H1 (cell line): ENCODE measurements at regions not wholly inside any gene's neighbourhood (a gene's known extent, or its start where the extent isn't known, plus 50 kb on each side); places are given as distances from the start of the nearest gene placed in this dataset.

Experiments used
- CTCF ChIA-PET: fragments of 300-600 bp; sonication (Branson Sonifier 250); formaldehyde crosslinking; loops from one replicate; lab custom pipeline; 2021; ENCODE audit not compliant: partially characterized antibody; lab: Charles Lee
- POLR2A ChIA-PET: fragments of 300-600 bp; sonication (Branson Sonifier 250); formaldehyde crosslinking; loops from one replicate; lab custom pipeline; 2021; ENCODE audit warnings: inconsistent platforms; ENCODE audit not compliant: partially characterized antibody; lab: Charles Lee
- DNase-seq, 2 experiments: peaks; one replicate each; pipeline versions ENCODE4 v3.0.0 to v3.0.0-alpha.2; 2010 to 2022; ENCODE audit warnings: low spot score in 2 of 2, low read depth in 1 of 2, mixed read lengths in 1 of 2
- FAIRE-seq: peaks from 2 replicates; lab custom pipeline; 2011; peaks lifted over from hg19 to GRCh38; lab: Jason Lieb, UNC
- H2AFZ ChIP-seq: 2 replicates; pipeline ENCODE4 v1.8.1; 2012; ENCODE audit warnings: low read length, inconsistent platforms
- H2AK5ac ChIP-seq: 2 replicates; pipeline ENCODE4 v1.6.1; 2013; ENCODE audit warnings: low read depth, low read length
- H2BK120ac ChIP-seq: replicated peaks from 2 replicates; pipeline ENCODE3; 2013; ENCODE audit warnings: low read depth, low read length, inconsistent platforms
- H2BK12ac ChIP-seq: 2 replicates; pipeline ENCODE4 v1.6.1; 2013; ENCODE audit warnings: low read depth, low read length
- H2BK15ac ChIP-seq: 2 replicates; pipeline ENCODE4 v1.6.1; 2013; ENCODE audit warnings: low read length
- H2BK20ac ChIP-seq: 2 replicates; pipeline ENCODE4 v1.6.1; 2013; ENCODE audit warnings: low read length
- H2BK5ac ChIP-seq: 2 replicates; pipeline ENCODE4 v1.6.1; 2013; ENCODE audit warnings: low read depth, low read length
- H3K14ac ChIP-seq: 2 replicates; pipeline ENCODE4 v1.6.1; 2013; ENCODE audit warnings: inconsistent platforms; ENCODE audit not compliant: insufficient read length
- H3K18ac ChIP-seq: 2 replicates; pipeline ENCODE4 v1.6.1; 2013; ENCODE audit warnings: low read length; ENCODE audit errors: extremely low read depth
- H3K23ac ChIP-seq: 2 replicates; pipeline ENCODE4 v1.6.1; 2013; ENCODE audit warnings: inconsistent platforms; ENCODE audit not compliant: insufficient read length
- H3K23me2 ChIP-seq: 2 replicates; pipeline ENCODE4 v1.6.1; 2013; ENCODE audit warnings: low read depth, low read length
- H3K27ac ChIP-seq: 2 replicates; pipeline ENCODE4 v1.6.1; 2011; ENCODE audit warnings: low read depth, low read length, inconsistent platforms
- H3K27me3 ChIP-seq, 4 experiments: replicated peaks in 1 of 4; 1 replicate in 1 of 4; 2 replicates in 3 of 4; pipeline versions ENCODE4 v1.6.1 to v1.8.1; 2011 to 2013; ENCODE audit warnings: low read length in 3 of 4, mild to moderate bottlenecking in 3 of 4, inconsistent platforms in 2 of 4, mixed read lengths in 2 of 4, moderate library complexity in 1 of 4; ENCODE audit not compliant: control insufficient read depth in 3 of 4, insufficient read depth in 3 of 4; ENCODE audit errors: extremely low read depth in 1 of 4
- H3K36me3 ChIP-seq, 4 experiments: 2 replicates each; pipeline versions ENCODE4 v1.6.1 to v1.8.1; 2011 to 2013; ENCODE audit warnings: mild to moderate bottlenecking in 4 of 4, low read length in 3 of 4, moderate library complexity in 2 of 4, control low read depth in 1 of 4, inconsistent platforms in 1 of 4; ENCODE audit not compliant: insufficient read depth in 4 of 4, control insufficient read depth in 2 of 4
- H3K4ac ChIP-seq: replicated peaks from 2 replicates; pipeline ENCODE3; 2013; ENCODE audit warnings: low read length, low read depth, mixed read lengths, inconsistent platforms; ENCODE audit not compliant: insufficient read length
- H3K4me1 ChIP-seq, 4 experiments: replicated peaks in 1 of 4; 1 replicate in 1 of 4; 2 replicates in 3 of 4; pipeline versions ENCODE4 v1.6.1 to v1.8.1; 2011 to 2013; ENCODE audit warnings: low read length in 3 of 4, inconsistent platforms in 2 of 4, mixed read lengths in 1 of 4; ENCODE audit not compliant: insufficient read depth in 4 of 4, control insufficient read depth in 3 of 4
- H3K4me2 ChIP-seq, 2 experiments: 2 replicates each; pipeline versions ENCODE4 v1.6.1 to v1.8.1; 2011 to 2013; ENCODE audit warnings: low read depth in 2 of 2, low read length in 2 of 2, control low read depth in 1 of 2, inconsistent platforms in 1 of 2, mild to moderate bottlenecking in 1 of 2; ENCODE audit not compliant: insufficient read depth in 1 of 2
- H3K4me3 ChIP-seq, 4 experiments: fragments of 200-600, 300-600 bp in 1 of 4; sonication (generic), shearing (Covaris generic), sonication (Bioruptor Twin) in 1 of 4; 2 replicates each; pipeline versions ENCODE4 v1.5.1 to v1.8.1; 2011 to 2016; ENCODE audit warnings: low read length in 4 of 4, low read depth in 3 of 4, control low read depth in 2 of 4, inconsistent platforms in 2 of 4, mild to moderate bottlenecking in 2 of 4, mixed read lengths in 1 of 4, moderate library complexity in 1 of 4; ENCODE audit not compliant: insufficient read depth in 2 of 4; ENCODE audit errors: extremely low read depth in 1 of 4
- H3K56ac ChIP-seq: replicated peaks from 2 replicates; pipeline ENCODE3; 2013; ENCODE audit warnings: low read depth, mild to moderate bottlenecking, mixed read lengths, low read length, inconsistent platforms; ENCODE audit not compliant: insufficient read length
- H3K79me1 ChIP-seq: 2 replicates; pipeline ENCODE4 v1.6.1; 2013; ENCODE audit warnings: low read depth, low read length, control low read depth
- H3K79me2 ChIP-seq, 2 experiments: 2 replicates each; pipeline versions ENCODE4 v1.6.1 to v1.8.1; 2012 to 2013; ENCODE audit warnings: low read length in 2 of 2, mild to moderate bottlenecking in 2 of 2, inconsistent platforms in 1 of 2; ENCODE audit not compliant: insufficient read depth in 2 of 2, control insufficient read depth in 1 of 2
- H3K9ac ChIP-seq, 4 experiments: replicated peaks in 1 of 4; 1 replicate in 1 of 4; 2 replicates in 3 of 4; pipeline versions ENCODE4 v1.6.1 to v1.8.1; 2011 to 2013; ENCODE audit warnings: low read depth in 3 of 4, low read length in 3 of 4, control low read depth in 2 of 4, mild to moderate bottlenecking in 2 of 4, moderate library complexity in 2 of 4, inconsistent platforms in 1 of 4; ENCODE audit errors: extremely low read depth in 1 of 4
- H3K9me3 ChIP-seq, 2 experiments: 2 replicates each; pipeline versions ENCODE4 v1.6.1 to v1.8.1; 2012 to 2013; ENCODE audit warnings: mild to moderate bottlenecking in 2 of 2, moderate library complexity in 2 of 2, control low read depth in 1 of 2, inconsistent platforms in 1 of 2, low read depth in 1 of 2, low read length in 1 of 2, mixed read lengths in 1 of 2; ENCODE audit not compliant: insufficient read depth in 2 of 2
- H4K20me1 ChIP-seq, 2 experiments: replicated peaks in 1 of 2; 2 replicates each; pipeline versions ENCODE3 to v1.8.1; 2011 to 2013; ENCODE audit warnings: inconsistent platforms in 2 of 2, low read length in 2 of 2, mild to moderate bottlenecking in 1 of 2; ENCODE audit not compliant: insufficient read depth in 2 of 2, control insufficient read depth in 1 of 2
- H4K5ac ChIP-seq: 2 replicates; pipeline ENCODE4 v1.6.1; 2013; ENCODE audit warnings: low read length, low read depth, mixed read lengths, inconsistent platforms; ENCODE audit not compliant: insufficient read length
- H4K8ac ChIP-seq: 2 replicates; pipeline ENCODE4 v1.8.0; 2013; ENCODE audit warnings: mild to moderate bottlenecking, moderate library complexity, low read length, inconsistent platforms; ENCODE audit not compliant: insufficient read depth; ENCODE audit errors: extremely low read depth
- H4K91ac ChIP-seq: replicated peaks from 2 replicates; pipeline ENCODE3; 2013; ENCODE audit warnings: low read length, mixed read lengths, inconsistent platforms; ENCODE audit not compliant: insufficient read length
- CEBPB ChIP-seq: IDR thresholded peaks from 2 replicates; pipeline ENCODE4 v1.6.1; 2012; ENCODE audit warnings: low read depth, low read length
- EZH2 ChIP-seq: fragments of 200-600 bp; sonication (generic); IDR thresholded peaks from 2 replicates; pipeline ENCODE4 v1.7.1; 2012; ENCODE audit warnings: low read depth, mild to moderate bottlenecking, moderate library complexity, low read length, inconsistent platforms; ENCODE audit not compliant: severe bottlenecking
- FOSL1 ChIP-seq: IDR thresholded peaks from 2 replicates; pipeline ENCODE4 v1.6.1; 2011; ENCODE audit warnings: mild to moderate bottlenecking, low read depth, low read length, moderate library complexity; ENCODE audit not compliant: insufficient read depth
- RBBP5 ChIP-seq: IDR thresholded peaks from 2 replicates; pipeline ENCODE4 v1.7.1; 2012; ENCODE audit warnings: low read depth, mild to moderate bottlenecking, inconsistent platforms, low read length, moderate library complexity, borderline replicate concordance
- TEAD4 ChIP-seq: IDR thresholded peaks from 2 replicates; pipeline ENCODE4 v1.6.1; 2012; ENCODE audit warnings: low read depth, low read length, inconsistent platforms, mixed read lengths
- WGBS, 2 experiments: shearing (Covaris generic) in 1 of 2; methylation state at CpG; one replicate each; pipeline versions ENCODE4 v1.1.6 to v1.1.7; 2013 to 2015; ENCODE audit warnings: low lambda C conversion rate in 2 of 2, mixed read lengths in 2 of 2, inconsistent platforms in 1 of 2, low coverage in 1 of 2, missing lambda C conversion rate in 1 of 2; ENCODE audit not compliant: insufficient replicate concordance in 2 of 2, insufficient coverage in 1 of 2, insufficient read length in 1 of 2; ENCODE audit errors: extremely low coverage in 1 of 2, missing lambda C conversion rate in 1 of 2; 5-methylcytosine and 5-hydroxymethylcytosine counted together

DNA sequence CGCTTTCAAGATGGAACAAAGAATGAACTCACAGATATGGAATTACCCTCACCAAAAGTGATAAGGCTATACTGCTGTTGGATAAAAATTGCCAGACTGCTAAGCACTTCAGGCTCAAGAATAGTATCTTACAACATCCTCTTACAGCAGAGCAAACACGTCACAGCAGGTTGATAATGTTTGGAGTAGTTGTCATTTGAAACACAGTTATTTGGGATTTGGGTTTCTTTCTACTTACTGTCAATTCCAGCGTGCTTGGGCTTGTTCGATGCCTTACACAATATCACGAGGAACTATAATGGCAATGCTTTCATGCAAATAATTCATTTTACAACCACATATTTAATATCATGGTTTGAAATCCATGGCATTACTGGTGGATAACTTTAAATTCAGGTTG lies 1223.7 kb upstream of the AGA start:
- no peak for TF ChIP-seq FOSL1
- TF ChIP-seq EZH2, result no peak
- no peak for TF ChIP-seq CEBPB
- TF ChIP-seq TEAD4, result no peak
- no peak for TF ChIP-seq RBBP5
- Histone ChIP-seq H3K18ac (no peak overlapping the region), H2BK5ac (no peak overlapping the region), H3K9ac (no peak overlapping the region), H2AFZ (no peak overlapping the region), H2BK12ac (no peak overlapping the region), H4K8ac (no peak overlapping the region), H3K36me3 (no peaks in the 10 kb centered on the region), H3K4me2 (no peak overlapping the region), H3K4ac (no peak overlapping the region), H3K23ac (no peak overlapping the region), H3K14ac (no peak overlapping the region), H3K9me3 (no peaks in the 10 kb centered on the region), H3K4me3 (no peak overlapping the region), H2AK5ac (no peak overlapping the region), H3K4me1 (no peaks in the 10 kb centered on the region), H4K5ac (no peak overlapping the region), H2BK20ac (no peak overlapping the region), H3K27me3 (no peaks in the 10 kb centered on the region), H2BK120ac (no peak overlapping the region), H4K20me1 (no peaks in the 10 kb centered on the region), H3K23me2 (no peaks in the 10 kb centered on the region), H4K91ac (no peak overlapping the region), H3K27ac (no peak overlapping the region), H3K79me2 (no peaks in the 10 kb centered on the region), H3K79me1 (no peaks in the 10 kb centered on the region), H2BK15ac (no peak overlapping the region), H3K56ac (no peak overlapping the region)
- 93% methylated on average over 5 of the region's 5 CpGs; no CpG with 5 or more reads in 1 of the 2 experiments for WGBS, 2 experiments
- POLR2A ChIA-PET, result no interaction called here
- no peak for FAIRE-seq
- CTCF ChIA-PET, result no interaction called here
- DNase-seq, result no peak
